ENCODE measurements at regions not wholly inside any gene's neighbourhood (a gene's known extent, or its start where the extent isn't known, plus 50 kb on each side); places are given as distances from the start of the nearest gene placed in this dataset.

DNA sequence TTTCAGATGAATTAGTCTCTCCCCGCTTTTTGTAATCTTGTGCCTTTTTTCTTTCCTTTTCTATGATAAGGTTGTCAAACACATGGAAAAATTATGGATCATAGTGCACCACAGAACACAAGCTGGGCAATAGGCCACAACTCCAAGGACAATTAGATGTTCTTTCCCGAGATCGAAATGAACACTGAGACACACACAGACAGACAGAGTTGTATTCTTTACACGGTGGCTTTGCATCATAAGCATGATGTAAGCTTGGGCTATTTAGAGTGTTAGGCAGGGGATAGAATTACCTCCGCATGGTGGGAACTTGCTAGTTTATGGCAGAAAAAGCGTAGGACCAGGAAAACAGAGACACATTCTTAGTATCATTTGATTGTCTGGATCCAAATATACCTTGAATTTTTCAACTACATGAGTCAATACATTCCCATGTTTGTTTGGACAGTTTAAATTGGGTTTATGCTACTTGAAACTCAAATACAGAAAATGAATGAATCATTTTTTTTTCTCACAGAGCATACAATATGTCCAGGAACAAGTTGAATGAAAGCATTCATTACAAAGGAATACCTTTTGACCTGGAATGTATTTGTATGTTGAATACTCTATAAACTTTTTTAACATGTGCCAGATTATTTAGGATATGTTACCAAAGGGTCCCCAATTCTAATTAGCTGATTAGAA, 1611.5 kb upstream of the TMEFF2 start:
- no peak overlapping the region for H3K4me3 ChIP-seq (ENCODE audit: control insufficient read depth in 1 of 7, extremely low read depth in 1 of 7, insufficient read depth in 4 of 7, low read depth in 2 of 7, low read length in 6 of 7)
- no peak overlapping the region for H3K27ac ChIP-seq (ENCODE audit: insufficient read depth in 1 of 2, low read depth in 1 of 2, low read length in 2 of 2, poor library complexity in 1 of 2, severe bottlenecking in 2 of 2)
- no peaks in the 10 kb centered on the region for H3K9me3 ChIP-seq (ENCODE audit: control extremely low read depth in 1 of 5, control insufficient read depth in 4 of 5, insufficient read depth in 2 of 5, low read depth in 1 of 5, low read length in 4 of 5)
- no peaks in the 10 kb centered on the region for H3K4me1 ChIP-seq (ENCODE audit: control extremely low read depth in 1 of 4, control insufficient read depth in 4 of 4, insufficient read depth in 4 of 4, low read length in 3 of 4)
- ChIA-PET CTCF (no interaction called here), POLR2A (no interaction called here)
- no peaks in the 10 kb centered on the region for H3K36me3 ChIP-seq (ENCODE audit: control insufficient read depth in 4 of 4, insufficient read depth in 4 of 4, low read length in 3 of 4)
- H3K27me3 ChIP-seq (replicated peaks in 2 of 5; ENCODE audit: control insufficient read depth in 4 of 5, insufficient read depth in 5 of 5, low read length in 4 of 5), result no peaks in the 10 kb centered on the region
- DNase-seq, result no peak
- WGBS (ENCODE audit: insufficient coverage), result 92% methylated on average over 3 of the region's 6 CpGs

DNA sequence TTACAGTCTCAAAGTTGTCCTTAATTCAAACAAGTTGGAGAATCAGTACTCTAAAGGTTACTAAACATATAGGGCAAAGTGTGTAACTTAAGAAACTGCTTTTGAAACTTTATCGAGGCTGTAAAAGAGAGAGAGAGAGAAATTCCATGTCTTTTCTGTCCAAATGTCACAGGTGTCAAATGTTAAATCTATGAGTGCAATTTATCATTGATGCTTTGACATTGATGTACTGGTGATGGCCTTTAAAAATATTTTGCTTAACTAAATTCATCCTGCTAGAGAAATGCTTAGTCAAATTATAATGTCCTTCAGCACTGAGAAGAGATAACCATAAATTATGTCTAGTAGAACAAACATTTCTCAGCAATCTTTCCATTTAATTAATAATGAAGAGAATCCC, 1602.1 kb upstream of the TMEFF2 start:
- no peaks in the 10 kb centered on the region for H3K4me1 ChIP-seq (ENCODE audit: control extremely low read depth in 1 of 4, control insufficient read depth in 4 of 4, insufficient read depth in 4 of 4, low read length in 3 of 4)
- no peaks in the 10 kb centered on the region for H3K27me3 ChIP-seq (replicated peaks in 2 of 5; ENCODE audit: control insufficient read depth in 4 of 5, insufficient read depth in 5 of 5, low read length in 4 of 5)
- H3K4me3 ChIP-seq (ENCODE audit: control insufficient read depth in 1 of 7, extremely low read depth in 1 of 7, insufficient read depth in 4 of 7, low read depth in 2 of 7, low read length in 6 of 7), result no peak overlapping the region
- WGBS (ENCODE audit: insufficient coverage), result 100% methylated on average over 1 of the region's 1 CpG
- no peak overlapping the region for H3K27ac ChIP-seq (ENCODE audit: insufficient read depth in 1 of 2, low read depth in 1 of 2, low read length in 2 of 2, poor library complexity in 1 of 2, severe bottlenecking in 2 of 2)
- CTCF ChIA-PET, result no interaction called here
- no peak for DNase-seq
- no peaks in the 10 kb centered on the region for H3K36me3 ChIP-seq (ENCODE audit: control insufficient read depth in 4 of 4, insufficient read depth in 4 of 4, low read length in 3 of 4)
- POLR2A ChIA-PET, result no interaction called here
- H3K9me3 ChIP-seq (ENCODE audit: control extremely low read depth in 1 of 5, control insufficient read depth in 4 of 5, insufficient read depth in 2 of 5, low read depth in 1 of 5, low read length in 4 of 5), result no peaks in the 10 kb centered on the region

DNA sequence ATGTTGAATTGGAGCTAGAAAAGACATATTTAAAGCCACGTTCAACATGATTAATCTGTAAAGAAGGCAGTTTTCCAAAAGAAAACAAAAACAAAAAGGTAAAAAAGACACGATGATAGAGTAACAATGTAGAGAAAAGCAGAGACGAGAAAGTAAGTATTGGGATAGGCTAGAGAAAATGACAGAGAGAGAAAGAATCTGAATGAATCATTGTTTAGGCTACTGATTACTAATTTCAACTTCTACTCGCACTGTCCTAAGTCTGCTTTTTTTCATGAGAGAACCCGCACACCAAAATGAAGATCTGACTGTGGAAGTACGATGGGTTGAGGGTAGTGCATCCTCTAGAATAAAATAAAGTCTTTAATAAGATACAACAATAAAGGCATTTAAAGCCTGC, 1599.2 kb upstream of the TMEFF2 start:
- H3K4me1 ChIP-seq (ENCODE audit: control extremely low read depth in 1 of 4, control insufficient read depth in 4 of 4, insufficient read depth in 4 of 4, low read length in 3 of 4), result no peaks in the 10 kb centered on the region
- H3K36me3 ChIP-seq (ENCODE audit: control insufficient read depth in 4 of 4, insufficient read depth in 4 of 4, low read length in 3 of 4), result no peaks in the 10 kb centered on the region
- no peak overlapping the region for H3K27ac ChIP-seq (ENCODE audit: insufficient read depth in 1 of 2, low read depth in 1 of 2, low read length in 2 of 2, poor library complexity in 1 of 2, severe bottlenecking in 2 of 2)
- H3K27me3 ChIP-seq (replicated peaks in 2 of 5; ENCODE audit: control insufficient read depth in 4 of 5, insufficient read depth in 5 of 5, low read length in 4 of 5), result no peaks in the 10 kb centered on the region
- ChIA-PET POLR2A (no interaction called here), CTCF (no interaction called here)
- no peak for DNase-seq
- H3K9me3 ChIP-seq (ENCODE audit: control extremely low read depth in 1 of 5, control insufficient read depth in 4 of 5, insufficient read depth in 2 of 5, low read depth in 1 of 5, low read length in 4 of 5), result no peaks in the 10 kb centered on the region
- 97% methylated on average over 3 of the region's 6 CpGs for WGBS (ENCODE audit: insufficient coverage)
- H3K4me3 ChIP-seq (ENCODE audit: control insufficient read depth in 1 of 7, extremely low read depth in 1 of 7, insufficient read depth in 4 of 7, low read depth in 2 of 7, low read length in 6 of 7), result no peak overlapping the region

DNA sequence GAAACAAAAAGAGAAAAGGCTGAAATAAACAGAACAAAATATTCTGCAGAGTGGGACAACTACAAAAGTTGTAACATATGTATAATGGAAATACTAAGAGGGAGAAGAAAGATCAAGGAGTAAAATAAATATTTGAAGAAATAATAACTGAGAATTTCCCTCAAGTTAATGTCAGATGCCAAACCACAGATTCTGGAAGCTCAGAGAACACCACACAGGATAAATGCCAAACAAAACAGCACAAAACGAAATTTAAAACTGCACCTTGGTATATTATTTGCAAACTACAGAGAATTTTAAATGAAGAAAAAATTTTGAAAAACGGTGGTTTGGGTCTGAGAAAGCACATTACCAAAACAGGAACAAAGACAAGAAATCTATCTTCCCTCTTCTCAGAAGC, 1588.9 kb upstream of the TMEFF2 start:
- Histone ChIP-seq H3K27me3 (replicated peaks in 2 of 5; ENCODE audit: control insufficient read depth in 4 of 5, insufficient read depth in 5 of 5, low read length in 4 of 5) (no peaks in the 10 kb centered on the region), H3K4me3 (ENCODE audit: control insufficient read depth in 1 of 7, extremely low read depth in 1 of 7, insufficient read depth in 4 of 7, low read depth in 2 of 7, low read length in 6 of 7) (no peak overlapping the region), H3K9me3 (ENCODE audit: control extremely low read depth in 1 of 5, control insufficient read depth in 4 of 5, insufficient read depth in 2 of 5, low read depth in 1 of 5, low read length in 4 of 5) (no peaks in the 10 kb centered on the region), H3K4me1 (ENCODE audit: control extremely low read depth in 1 of 4, control insufficient read depth in 4 of 4, insufficient read depth in 4 of 4, low read length in 3 of 4) (no peaks in the 10 kb centered on the region), H3K36me3 (ENCODE audit: control insufficient read depth in 4 of 4, insufficient read depth in 4 of 4, low read length in 3 of 4) (no peaks in the 10 kb centered on the region), H3K27ac (ENCODE audit: insufficient read depth in 1 of 2, low read depth in 1 of 2, low read length in 2 of 2, poor library complexity in 1 of 2, severe bottlenecking in 2 of 2) (no peak overlapping the region)
- POLR2A ChIA-PET, result no interaction called here
- CTCF ChIA-PET, result no interaction called here
- no peak for DNase-seq
- no CpG with 5 or more reads among the region's 2 CpGs for WGBS (ENCODE audit: insufficient coverage)

DNA sequence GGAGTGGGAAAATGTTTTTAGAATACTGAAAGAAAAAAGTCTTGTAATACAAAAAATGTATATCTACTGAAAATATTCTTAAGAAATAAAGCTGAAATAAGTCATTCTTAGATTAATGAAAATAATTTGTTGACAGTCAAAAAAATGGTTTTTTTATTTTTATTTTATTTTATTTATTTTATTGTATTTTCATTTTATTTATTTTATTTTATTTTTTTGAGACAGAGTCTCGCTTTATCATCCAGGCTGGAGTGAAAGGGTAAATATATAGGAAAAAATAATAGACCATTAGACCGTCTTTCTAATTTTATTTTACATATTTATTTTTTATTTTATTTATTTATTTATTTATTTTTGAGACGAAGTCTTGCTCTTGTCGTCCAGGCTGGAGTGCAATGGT, 1583.6 kb upstream of the TMEFF2 start:
- POLR2A ChIA-PET, result no interaction called here
- Histone ChIP-seq H3K36me3 (ENCODE audit: control insufficient read depth in 4 of 4, insufficient read depth in 4 of 4, low read length in 3 of 4) (no peaks in the 10 kb centered on the region), H3K4me3 (ENCODE audit: control insufficient read depth in 1 of 7, extremely low read depth in 1 of 7, insufficient read depth in 4 of 7, low read depth in 2 of 7, low read length in 6 of 7) (no peak overlapping the region), H3K4me1 (ENCODE audit: control extremely low read depth in 1 of 4, control insufficient read depth in 4 of 4, insufficient read depth in 4 of 4, low read length in 3 of 4) (no peaks in the 10 kb centered on the region), H3K27me3 (replicated peaks in 2 of 5; ENCODE audit: control insufficient read depth in 4 of 5, insufficient read depth in 5 of 5, low read length in 4 of 5) (no peaks in the 10 kb centered on the region), H3K9me3 (ENCODE audit: control extremely low read depth in 1 of 5, control insufficient read depth in 4 of 5, insufficient read depth in 2 of 5, low read depth in 1 of 5, low read length in 4 of 5) (peaks cover 0 to 1% (median 0%) of the 10 kb centered on the region in 5 experiments), H3K27ac (ENCODE audit: insufficient read depth in 1 of 2, low read depth in 1 of 2, low read length in 2 of 2, poor library complexity in 1 of 2, severe bottlenecking in 2 of 2) (no peak overlapping the region)
- 100% methylated on average over 1 of the region's 4 CpGs for WGBS (ENCODE audit: insufficient coverage)
- DNase-seq, result no peak
- CTCF ChIA-PET, result no interaction called here

DNA sequence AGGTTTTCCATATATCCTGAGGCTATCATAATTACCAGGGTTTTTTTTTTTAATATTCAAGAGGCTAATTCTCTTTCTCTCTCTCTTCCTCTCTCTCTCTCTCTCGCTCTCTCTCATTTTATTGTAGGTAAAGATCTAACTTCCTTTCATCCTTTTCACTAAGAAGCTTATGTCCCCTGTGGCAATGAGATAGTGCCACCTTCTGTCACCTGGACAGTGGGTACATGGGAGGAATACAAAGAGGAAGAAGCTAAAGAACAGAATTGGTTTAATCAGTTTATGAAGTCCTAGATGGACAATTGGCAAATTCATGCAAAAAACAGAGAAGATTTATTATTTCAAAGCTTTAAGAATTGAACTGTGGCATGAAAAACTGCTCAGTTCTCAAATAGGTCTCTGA, 1582.3 kb upstream of the TMEFF2 start:
- POLR2A ChIA-PET, result no interaction called here
- no peak overlapping the region for H3K27ac ChIP-seq (ENCODE audit: insufficient read depth in 1 of 2, low read depth in 1 of 2, low read length in 2 of 2, poor library complexity in 1 of 2, severe bottlenecking in 2 of 2)
- no peaks in the 10 kb centered on the region for H3K4me1 ChIP-seq (ENCODE audit: control extremely low read depth in 1 of 4, control insufficient read depth in 4 of 4, insufficient read depth in 4 of 4, low read length in 3 of 4)
- no peak overlapping the region for H3K4me3 ChIP-seq (ENCODE audit: control insufficient read depth in 1 of 7, extremely low read depth in 1 of 7, insufficient read depth in 4 of 7, low read depth in 2 of 7, low read length in 6 of 7)
- peaks cover 0 to 1% (median 0%) of the 10 kb centered on the region in 5 experiments for H3K9me3 ChIP-seq (ENCODE audit: control extremely low read depth in 1 of 5, control insufficient read depth in 4 of 5, insufficient read depth in 2 of 5, low read depth in 1 of 5, low read length in 4 of 5)
- no peaks in the 10 kb centered on the region for H3K27me3 ChIP-seq (replicated peaks in 2 of 5; ENCODE audit: control insufficient read depth in 4 of 5, insufficient read depth in 5 of 5, low read length in 4 of 5)
- no peaks in the 10 kb centered on the region for H3K36me3 ChIP-seq (ENCODE audit: control insufficient read depth in 4 of 4, insufficient read depth in 4 of 4, low read length in 3 of 4)
- no CpG with 5 or more reads among the region's 1 CpG for WGBS (ENCODE audit: insufficient coverage)
- peak in 1 of 3 donors; percentile 4 for DNase-seq
- CTCF ChIA-PET, result no interaction called here

DNA sequence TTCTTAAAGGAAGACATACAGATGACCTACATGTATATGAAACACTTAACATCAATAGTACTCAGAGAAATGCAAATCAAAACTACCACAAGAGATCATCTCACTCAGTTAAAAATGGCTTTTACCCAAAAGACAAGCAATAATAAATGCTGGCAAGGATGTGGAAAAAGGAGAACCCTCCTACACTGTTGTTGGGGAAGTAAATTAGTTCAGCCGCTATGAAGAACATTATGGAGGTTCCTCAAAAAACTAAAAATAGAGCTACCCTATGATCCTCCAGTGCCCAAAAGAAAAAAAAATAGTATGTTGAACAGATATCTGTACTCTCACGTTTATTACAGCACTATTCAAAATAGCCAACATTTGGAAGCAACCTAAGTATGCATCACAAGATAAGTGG, 1579.4 kb upstream of the TMEFF2 start:
- ChIA-PET POLR2A (no interaction called here), CTCF (no interaction called here)
- Histone ChIP-seq H3K27me3 (replicated peaks in 2 of 5; ENCODE audit: control insufficient read depth in 4 of 5, insufficient read depth in 5 of 5, low read length in 4 of 5) (no peaks in the 10 kb centered on the region), H3K9me3 (ENCODE audit: control extremely low read depth in 1 of 5, control insufficient read depth in 4 of 5, insufficient read depth in 2 of 5, low read depth in 1 of 5, low read length in 4 of 5) (peaks cover 0 to 1% (median 0%) of the 10 kb centered on the region in 5 experiments), H3K4me1 (ENCODE audit: control extremely low read depth in 1 of 4, control insufficient read depth in 4 of 4, insufficient read depth in 4 of 4, low read length in 3 of 4) (no peaks in the 10 kb centered on the region), H3K27ac (ENCODE audit: insufficient read depth in 1 of 2, low read depth in 1 of 2, low read length in 2 of 2, poor library complexity in 1 of 2, severe bottlenecking in 2 of 2) (no peak overlapping the region), H3K36me3 (ENCODE audit: control insufficient read depth in 4 of 4, insufficient read depth in 4 of 4, low read length in 3 of 4) (no peaks in the 10 kb centered on the region), H3K4me3 (ENCODE audit: control insufficient read depth in 1 of 7, extremely low read depth in 1 of 7, insufficient read depth in 4 of 7, low read depth in 2 of 7, low read length in 6 of 7) (no peak overlapping the region)
- 100% methylated on average over 1 of the region's 2 CpGs for WGBS (ENCODE audit: insufficient coverage)
- no peak for DNase-seq

Measured in common myeloid progenitor, CD34-positive (primary cell).